SU-DHL-6 (cell line): ENCODE measurements at regions not wholly inside any gene's neighbourhood (a gene's known extent, or its start where the extent isn't known, plus 50 kb on each side); places are given as distances from the start of the nearest gene placed in this dataset.
A peak's percentile ranks its signal among the peaks of the same experiment; 100 is the strongest.

Source experiments
- H2AFZ ChIP-seq: fragments of 200-600 bp; sonication (generic); 2 replicates; pipeline ENCODE4 v1.6.1; 2014; ENCODE audit warnings: low read depth, mild to moderate bottlenecking, moderate library complexity, mixed read lengths, antibody characterized with exemption, low read length; ENCODE audit not compliant: severe bottlenecking
- H3F3A ChIP-seq: fragments of 200-600 bp; shearing (Covaris generic); 2 replicates; pipeline ENCODE4 v1.6.0; 2016; ENCODE audit warnings: antibody characterized with exemption, mild to moderate bottlenecking; ENCODE audit not compliant: insufficient read depth
- H3K27ac ChIP-seq: fragments of 200-600 bp; sonication (generic); 2 replicates; pipeline ENCODE4 v1.5.1; 2016; ENCODE audit warnings: low read depth, mild to moderate bottlenecking, low read length, moderate library complexity, mixed read lengths
- H3K27me3 ChIP-seq: fragments of 200-600 bp; sonication (generic), shearing (Covaris generic); 2 replicates; pipeline ENCODE4 v1.6.0; 2014; ENCODE audit warnings: mild to moderate bottlenecking, low read length
- H3K36me3 ChIP-seq: fragments of 200-600 bp; sonication (generic); 2 replicates; pipeline ENCODE4 v1.6.1; 2014; ENCODE audit warnings: mild to moderate bottlenecking, low read length, mixed read lengths
- H3K4me2 ChIP-seq: fragments of 300-600, 200-600 bp; shearing (Covaris generic), sonication (generic); 2 replicates; pipeline ENCODE4 v1.6.0; 2014; ENCODE audit warnings: low read length, low read depth, mild to moderate bottlenecking; ENCODE audit not compliant: poor library complexity, severe bottlenecking
- H3K4me3 ChIP-seq: fragments of 200-600 bp; sonication (generic); 2 replicates; pipeline ENCODE4 v1.5.1; 2014; ENCODE audit warnings: antibody characterized with exemption, low read length, mild to moderate bottlenecking, mixed read lengths; ENCODE audit not compliant: insufficient read depth, poor library complexity, severe bottlenecking
- H3K79me2 ChIP-seq: fragments of 200-600 bp; sonication (generic); 2 replicates; pipeline ENCODE4 v1.6.1; 2014; ENCODE audit warnings: mild to moderate bottlenecking, low read length, moderate library complexity; ENCODE audit not compliant: insufficient read depth
- H3K9ac ChIP-seq: fragments of 200-600 bp; sonication (generic); 2 replicates; pipeline ENCODE4 v1.7.0; 2014; ENCODE audit warnings: mild to moderate bottlenecking, low read length
- H3K9me2 ChIP-seq: fragments of 200-600 bp; sonication (generic); replicated peaks from 2 replicates; pipeline ENCODE4 v1.6.1; 2014; ENCODE audit warnings: low read length; ENCODE audit not compliant: insufficient read depth
- H3K9me3 ChIP-seq: fragments of 200-600 bp; sonication (generic); 2 replicates; pipeline ENCODE4 v1.6.1; 2014; ENCODE audit warnings: low read length, mixed read lengths; ENCODE audit not compliant: insufficient read depth
- H4K20me1 ChIP-seq: fragments of 200-600 bp; sonication (generic); 2 replicates; pipeline ENCODE4 v1.6.1; 2014; ENCODE audit warnings: low read depth, mild to moderate bottlenecking, antibody characterized with exemption, low read length, moderate library complexity, mixed read lengths
- CTCF ChIP-seq: fragments of 200-600 bp; sonication (generic); IDR thresholded peaks from one replicate; pipeline ENCODE4 v1.5.1; 2017; ENCODE audit warnings: antibody characterized with exemption, mild to moderate bottlenecking, low read length, moderate library complexity; ENCODE audit not compliant: insufficient read depth, poor library complexity, severe bottlenecking
- EZH2phosphoT487 ChIP-seq: fragments of 200-600 bp; sonication (generic), shearing (Covaris generic); conservative IDR thresholded peaks from 2 replicates; pipeline ENCODE4 v1.6.1; 2018; ENCODE audit warnings: mild to moderate bottlenecking, antibody characterized with exemption, low read length, moderate library complexity, mixed read lengths

- no peaks in the 10 kb centered on the region for H3K36me3 ChIP-seq
- no peak overlapping the region for H3K9ac ChIP-seq
- no peaks in the 10 kb centered on the region for H3K9me3 ChIP-seq
- TF ChIP-seq EZH2phosphoT487 (no peak), CTCF (no peak)
- H3K4me3 ChIP-seq = no peak overlapping the region
- peak overlapping the region; percentile 21 for H3K4me2 ChIP-seq
- H3F3A ChIP-seq = no peaks in the 10 kb centered on the region
- H2AFZ ChIP-seq = peak overlapping the region; percentile 66
- no peaks in the 10 kb centered on the region for H3K79me2 ChIP-seq
- no peaks in the 10 kb centered on the region for H4K20me1 ChIP-seq
- H3K27me3 ChIP-seq = no peaks in the 10 kb centered on the region
- H3K27ac ChIP-seq = no peak overlapping the region
- no peaks in the 10 kb centered on the region for H3K9me2 ChIP-seq
Observed at GRCh38 chr6:134436281-134436815, 118.4 kb upstream of the SGK1 start.

- Histone ChIP-seq H3K79me2 (no peaks in the 10 kb centered on the region), H3K4me3 (no peak overlapping the region), H3K9me3 (no peaks in the 10 kb centered on the region), H2AFZ (peak overlapping the region; percentile 66), H3K4me2 (peak overlapping the region; percentile 21), H3K27me3 (no peaks in the 10 kb centered on the region), H3K9me2 (no peaks in the 10 kb centered on the region), H3F3A (no peaks in the 10 kb centered on the region), H3K27ac (no peak overlapping the region), H4K20me1 (no peaks in the 10 kb centered on the region), H3K36me3 (no peaks in the 10 kb centered on the region), H3K9ac (no peak overlapping the region)
- TF ChIP-seq CTCF (no peak), EZH2phosphoT487 (no peak)
Observed at GRCh38 chr6:134435814-134436280, 117.9 kb upstream of the SGK1 start.

- no peaks in the 10 kb centered on the region for H3K79me2 ChIP-seq
- TF ChIP-seq EZH2phosphoT487 (no peak), CTCF (no peak)
- H3K9me2 ChIP-seq = no peaks in the 10 kb centered on the region
- H3K27me3 ChIP-seq = no peaks in the 10 kb centered on the region
- no peaks in the 10 kb centered on the region for H4K20me1 ChIP-seq
- no peak overlapping the region for H3K27ac ChIP-seq
- no peak overlapping the region for H3K9ac ChIP-seq
- H3K9me3 ChIP-seq = no peaks in the 10 kb centered on the region
- no peak overlapping the region for H2AFZ ChIP-seq
- H3K4me2 ChIP-seq = no peak overlapping the region
- no peaks in the 10 kb centered on the region for H3K36me3 ChIP-seq
- no peaks in the 10 kb centered on the region for H3F3A ChIP-seq
- H3K4me3 ChIP-seq = no peak overlapping the region
Observed at GRCh38 chr6:134434019-134434942, 116.4 kb upstream of the SGK1 start.
